Astrocyte (in vitro differentiated cells and primary cell): ENCODE measurements at regions not wholly inside any gene's neighbourhood (a gene's known extent, or its start where the extent isn't known, plus 50 kb on each side); places are given as distances from the start of the nearest gene placed in this dataset.

Experiments used
- DNase-seq: peaks from one replicate; pipeline ENCODE4 v3.0.0-alpha.2; 2010; ENCODE audit warnings: low read depth
- FAIRE-seq: peaks from 2 replicates; lab custom pipeline; 2011; peaks lifted over from hg19 to GRCh38; lab: Jason Lieb, UNC
- H2AFZ ChIP-seq: 2 replicates; pipeline ENCODE4 v1.6.0; 2012; ENCODE audit warnings: low read depth, low read length, inconsistent platforms
- H3K27ac ChIP-seq: 2 replicates; pipeline ENCODE4 v1.5.1; 2011; ENCODE audit warnings: low read depth, low read length, inconsistent platforms
- H3K27me3 ChIP-seq: 2 replicates; pipeline ENCODE4 v1.6.0; 2011; ENCODE audit warnings: low read length, inconsistent platforms; ENCODE audit not compliant: insufficient read depth
- H3K36me3 ChIP-seq: 2 replicates; pipeline ENCODE4 v1.5.1; 2011; ENCODE audit warnings: low read length, inconsistent platforms; ENCODE audit not compliant: insufficient read depth
- H3K4me1 ChIP-seq: 2 replicates; pipeline ENCODE4 v1.5.1; 2011; ENCODE audit warnings: low read length, inconsistent platforms; ENCODE audit not compliant: insufficient read depth
- H3K4me2 ChIP-seq: 2 replicates; pipeline ENCODE4 v1.6.0; 2012; ENCODE audit warnings: low read length, inconsistent platforms
- H3K4me3 ChIP-seq: 2 replicates; pipeline ENCODE4 v1.5.1; 2011; ENCODE audit warnings: low read depth, mild to moderate bottlenecking, low read length, inconsistent platforms; ENCODE audit not compliant: insufficient read depth
- H3K79me2 ChIP-seq: 2 replicates; pipeline ENCODE4 v1.6.0; 2012; ENCODE audit warnings: mild to moderate bottlenecking, low read length, inconsistent platforms; ENCODE audit not compliant: insufficient read depth
- H3K9ac ChIP-seq: 2 replicates; pipeline ENCODE4 v1.6.0; 2012; ENCODE audit warnings: mild to moderate bottlenecking, low read length, inconsistent platforms
- H3K9me3 ChIP-seq: 2 replicates; pipeline ENCODE4 v1.5.1; 2012; ENCODE audit warnings: low read depth, mild to moderate bottlenecking, low read length, inconsistent platforms; ENCODE audit not compliant: insufficient read depth
- H4K20me1 ChIP-seq: 2 replicates; pipeline ENCODE4 v1.6.0; 2012; ENCODE audit warnings: low read length, inconsistent platforms; ENCODE audit not compliant: insufficient read depth
- H3K27ac Mint-ChIP-seq: one replicate; pipeline ENCODE4 v1.8.0; 2021; ENCODE audit warnings: mild to moderate bottlenecking, mixed read lengths; ENCODE audit not compliant: unreplicated experiment
- H3K27me3 Mint-ChIP-seq: one replicate; pipeline ENCODE4 v1.8.0; 2021; ENCODE audit warnings: low read depth, mixed read lengths; ENCODE audit not compliant: unreplicated experiment
- H3K36me3 Mint-ChIP-seq: one replicate; pipeline ENCODE4 v1.8.0; 2021; ENCODE audit warnings: low read depth, mixed read lengths; ENCODE audit not compliant: unreplicated experiment
- H3K4me1 Mint-ChIP-seq: one replicate; pipeline ENCODE4 v1.8.0; 2021; ENCODE audit warnings: low read depth, mixed read lengths; ENCODE audit not compliant: unreplicated experiment
- H3K4me3 Mint-ChIP-seq: one replicate; pipeline ENCODE4 v1.8.0; 2021; ENCODE audit warnings: mild to moderate bottlenecking, moderate library complexity, mixed read lengths; ENCODE audit not compliant: unreplicated experiment
- H3K9me3 Mint-ChIP-seq: one replicate; pipeline ENCODE4 v1.8.0; 2021; ENCODE audit warnings: mild to moderate bottlenecking, mixed read lengths; ENCODE audit not compliant: unreplicated experiment
- CTCF ChIP-seq: IDR thresholded peaks from 2 replicates; pipeline ENCODE4 v1.5.1; 2011; ENCODE audit warnings: low read depth, mild to moderate bottlenecking, inconsistent platforms, low read length, moderate library complexity; ENCODE audit not compliant: insufficient read depth
- EZH2 ChIP-seq: IDR thresholded peaks from 2 replicates; pipeline ENCODE4 v1.6.1; 2012; ENCODE audit warnings: mild to moderate bottlenecking, low read length, inconsistent platforms; ENCODE audit not compliant: insufficient read depth

GRCh38 chr1:194150242-194150641 is 963.8 kb upstream of the B3GALT2 start:
- Histone ChIP-seq H3K4me2 (no peak overlapping the region), H3K27ac (no peak overlapping the region), H3K9ac (no peak overlapping the region), H2AFZ (no peak overlapping the region), H3K4me1 (no peaks in the 10 kb centered on the region), H3K4me3 (no peak overlapping the region), H3K36me3 (no peaks in the 10 kb centered on the region), H4K20me1 (no peaks in the 10 kb centered on the region), H3K79me2 (no peaks in the 10 kb centered on the region), H3K9me3 (no peaks in the 10 kb centered on the region), H3K27me3 (no peaks in the 10 kb centered on the region)
- Mint-ChIP-seq H3K27me3 (no peaks in the 10 kb centered on the region), H3K9me3 (no peaks in the 10 kb centered on the region), H3K4me3 (no peak overlapping the region), H3K36me3 (no peaks in the 10 kb centered on the region), H3K27ac (no peak overlapping the region), H3K4me1 (no peaks in the 10 kb centered on the region)
- no peak for DNase-seq
- TF ChIP-seq EZH2 (no peak), CTCF (no peak)
- no peak for FAIRE-seq

DNA sequence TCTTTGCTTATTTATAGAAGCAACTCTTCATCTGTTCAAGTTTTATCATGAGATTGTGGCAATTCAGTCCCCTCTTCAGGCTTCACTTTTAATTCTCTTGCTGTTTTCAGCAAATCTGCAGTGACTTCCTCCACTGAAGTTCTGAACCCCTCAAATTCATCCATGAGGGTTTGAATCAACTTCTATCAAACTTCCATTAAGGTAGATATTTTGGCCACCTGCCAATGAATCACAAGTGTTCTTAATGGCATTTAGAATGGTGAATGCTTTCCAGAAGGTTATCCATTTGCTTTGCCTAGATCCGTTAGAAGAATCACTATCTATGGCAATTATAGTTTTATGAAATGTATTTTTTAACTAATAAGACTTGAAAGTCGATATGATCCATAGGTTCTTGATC is 946.7 kb upstream of the B3GALT2 start:
- no peaks in the 10 kb centered on the region for H4K20me1 ChIP-seq
- no peaks in the 10 kb centered on the region for H3K4me1 Mint-ChIP-seq

More for the DNA sequence above, 946.7 kb upstream of the B3GALT2 start:
- no peaks in the 10 kb centered on the region for H3K36me3 Mint-ChIP-seq
- Histone ChIP-seq H3K36me3 (no peaks in the 10 kb centered on the region), H3K9ac (no peak overlapping the region), H3K4me3 (no peak overlapping the region), H2AFZ (no peak overlapping the region), H3K9me3 (no peaks in the 10 kb centered on the region), H3K79me2 (no peaks in the 10 kb centered on the region), H3K27me3 (no peaks in the 10 kb centered on the region), H3K4me2 (no peak overlapping the region), H3K4me1 (no peaks in the 10 kb centered on the region), H3K27ac (no peak overlapping the region)
- FAIRE-seq = no peak
- H3K27me3 Mint-ChIP-seq = no peaks in the 10 kb centered on the region
- DNase-seq = no peak
- TF ChIP-seq EZH2 (no peak), CTCF (no peak)
- H3K27ac Mint-ChIP-seq = no peak overlapping the region
- H3K4me3 Mint-ChIP-seq = no peak overlapping the region
- H3K9me3 Mint-ChIP-seq = no peaks in the 10 kb centered on the region
